DND-41 (cell line): ENCODE measurements at regions not wholly inside any gene's neighbourhood (a gene's known extent, or its start where the extent isn't known, plus 50 kb on each side); places are given as distances from the start of the nearest gene placed in this dataset.

Experiments used
- ATAC-seq: fragments of 200-7000 bp; cut with Tn5 transposase; 3 replicates; pipeline ENCODE4 v1.9.1; 2021; ENCODE audit warnings: low read depth; ENCODE audit not compliant: insufficient read depth
- DNase-seq: peaks from one replicate; pipeline ENCODE4 v3.0.0-alpha.2; 2020
- H2AFZ ChIP-seq: 2 replicates; pipeline ENCODE4 v1.6.0; 2012; ENCODE audit warnings: low read depth, low read length
- H3K27ac ChIP-seq: 2 replicates; pipeline ENCODE4 v1.5.1; 2012; ENCODE audit warnings: low read length, inconsistent platforms
- H3K27me3 ChIP-seq: fragments of 200-600 bp; sonication (generic); 2 replicates; pipeline ENCODE4 v1.6.0; 2012; ENCODE audit warnings: low read length, mild to moderate bottlenecking, inconsistent platforms; ENCODE audit not compliant: insufficient read depth, poor library complexity
- H3K36me3 ChIP-seq: 2 replicates; pipeline ENCODE4 v1.5.1; 2012; ENCODE audit warnings: low read length, inconsistent platforms; ENCODE audit not compliant: insufficient read depth
- H3K4me1 ChIP-seq: 2 replicates; pipeline ENCODE4 v1.5.1; 2012; ENCODE audit warnings: mild to moderate bottlenecking, low read length; ENCODE audit not compliant: insufficient read depth
- H3K4me2 ChIP-seq: 2 replicates; pipeline ENCODE4 v1.6.0; 2012; ENCODE audit warnings: mild to moderate bottlenecking, moderate library complexity, low read length, inconsistent platforms; ENCODE audit not compliant: insufficient read depth
- H3K4me3 ChIP-seq, 2 experiments: fragments of 200-600 bp in 1 of 2; shearing (Covaris generic) in 1 of 2; 2 replicates each; pipeline ENCODE4 v1.5.1; 2012 to 2016; ENCODE audit warnings: inconsistent platforms in 2 of 2, low read length in 2 of 2, mild to moderate bottlenecking in 2 of 2, low read depth in 1 of 2, moderate library complexity in 1 of 2
- H3K79me2 ChIP-seq: 2 replicates; pipeline ENCODE4 v1.6.0; 2012; ENCODE audit warnings: low read length, inconsistent platforms; ENCODE audit not compliant: insufficient read depth
- H3K9ac ChIP-seq: 2 replicates; pipeline ENCODE4 v1.6.0; 2012; ENCODE audit warnings: low read depth, mild to moderate bottlenecking, inconsistent platforms, low read length, moderate library complexity
- H3K9me3 ChIP-seq: 2 replicates; pipeline ENCODE4 v1.5.1; 2012; ENCODE audit warnings: low read length, moderate library complexity, mild to moderate bottlenecking, inconsistent platforms; ENCODE audit not compliant: insufficient read depth, severe bottlenecking
- H4K20me1 ChIP-seq: 2 replicates; pipeline ENCODE4 v1.6.0; 2012; ENCODE audit warnings: low read length; ENCODE audit not compliant: insufficient read depth
- CTCF ChIP-seq: IDR thresholded peaks from 2 replicates; pipeline ENCODE4 v1.5.1; 2012; ENCODE audit warnings: borderline replicate concordance, low read length, moderate library complexity, mild to moderate bottlenecking; ENCODE audit not compliant: poor library complexity, severe bottlenecking; ENCODE audit errors: extremely low read depth
- EZH2 ChIP-seq: IDR thresholded peaks from 3 replicates; pipeline ENCODE4 v1.6.1; 2012; ENCODE audit warnings: borderline replicate concordance, low read depth, mild to moderate bottlenecking, moderate library complexity, low read length, inconsistent platforms; ENCODE audit not compliant: severe bottlenecking

- Histone ChIP-seq H3K9me3 (peaks cover 3% of the 10 kb centered on the region), H3K4me1 (peaks cover 16% of the 10 kb centered on the region), H3K9ac (no peak overlapping the region), H2AFZ (peak overlapping the region; percentile 17; the same call in 1 of the 2 replicates), H3K27me3 (no peaks in the 10 kb centered on the region), H3K36me3 (no peaks in the 10 kb centered on the region), H3K4me3 (no peak overlapping the region), H3K27ac (no peak overlapping the region), H3K79me2 (no peaks in the 10 kb centered on the region), H3K4me2 (no peak overlapping the region), H4K20me1 (no peaks in the 10 kb centered on the region)
- DNase-seq (no peak), ATAC-seq (no peak)
- TF ChIP-seq CTCF (no peak), EZH2 (no peak)
These were observed 1570.0 kb upstream of the DEFB115 start for GRCh38 chr20:29687438-29687837.

DNA sequence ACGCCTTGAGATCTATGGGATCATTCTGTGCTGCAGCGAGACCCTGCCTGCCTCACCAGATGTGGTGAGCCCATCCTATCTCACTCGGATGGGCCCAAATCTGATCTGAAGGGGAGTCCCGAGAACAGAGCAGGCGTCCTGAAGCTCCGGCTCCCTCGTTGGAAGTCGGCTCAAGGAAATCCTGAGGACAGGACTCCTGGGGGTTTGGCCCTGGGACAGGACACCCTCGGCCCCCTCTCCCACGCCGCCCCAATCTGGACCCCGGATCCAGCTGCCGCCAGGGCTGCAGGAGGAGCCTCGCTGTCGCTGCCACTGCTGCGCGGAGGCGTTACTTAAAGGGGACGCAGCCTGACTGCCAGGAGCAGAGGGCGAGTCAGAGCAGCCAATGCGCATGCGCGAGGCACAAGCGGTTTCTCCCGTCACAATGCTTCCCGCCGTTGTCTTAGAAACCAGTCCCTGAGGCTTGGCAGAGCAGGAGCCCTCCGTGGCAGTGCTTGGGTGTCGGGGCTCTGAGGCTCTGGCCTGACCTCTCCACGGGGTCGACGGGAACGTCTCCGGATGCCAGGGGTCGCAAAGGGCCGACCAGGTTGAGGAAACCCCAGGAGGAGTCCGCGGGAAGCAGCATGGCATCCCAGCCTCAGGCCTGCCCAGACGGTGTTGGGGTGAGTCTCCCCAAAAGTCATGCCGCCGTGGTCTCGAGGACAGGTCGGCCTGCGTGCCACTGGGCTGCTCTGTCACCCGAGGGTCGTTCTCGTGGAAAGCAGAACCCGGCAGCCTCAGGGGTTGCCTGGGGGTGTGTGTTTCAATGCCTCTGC lies 1567.8 kb upstream of the DEFB115 start:
- no peaks in the 10 kb centered on the region for H3K27me3 ChIP-seq
- ATAC-seq (peak; percentile 98), DNase-seq (peak; percentile 84)
- H3K36me3 ChIP-seq = no peaks in the 10 kb centered on the region
- H3K4me3 ChIP-seq = peak overlapping the region in 1 of 2 experiments; percentile 52; a peak in 3 of 4 replicates
- peaks cover 3% of the 10 kb centered on the region for H3K9me3 ChIP-seq
- H4K20me1 ChIP-seq = no peaks in the 10 kb centered on the region
- H3K79me2 ChIP-seq = no peaks in the 10 kb centered on the region
- peak overlapping the region; percentile 35 for H3K9ac ChIP-seq
- H3K4me2 ChIP-seq = peak overlapping the region; percentile 54
- peak overlapping the region; percentile 40 for H3K27ac ChIP-seq
- peaks cover 16% of the 10 kb centered on the region for H3K4me1 ChIP-seq
- H2AFZ ChIP-seq = peak overlapping the region; percentile 54
- no peak for TF ChIP-seq CTCF
- TF ChIP-seq EZH2 = no peak

DNA sequence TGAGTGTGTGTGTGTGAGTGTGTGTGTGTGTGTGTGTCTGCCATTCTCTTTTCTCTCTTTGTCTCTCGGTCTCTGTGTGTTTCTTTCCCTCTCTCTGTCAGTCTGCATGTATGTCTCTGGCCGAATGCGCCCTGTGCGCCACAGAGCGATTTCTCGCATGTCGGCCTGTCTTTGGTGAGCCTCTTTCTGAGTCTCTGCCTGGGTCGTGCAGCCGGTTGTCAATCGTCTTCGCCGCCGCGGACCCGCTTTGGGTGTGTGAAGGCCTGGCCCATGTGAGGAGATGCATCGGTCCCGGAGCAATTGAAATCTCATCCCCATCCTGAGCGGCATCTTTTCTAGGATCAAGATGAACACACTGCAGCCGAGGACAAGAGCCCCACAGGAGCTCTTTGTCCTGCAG lies 1567.2 kb upstream of the DEFB115 start:
- DNase-seq = no peak
- no peak for ATAC-seq
- TF ChIP-seq EZH2 = no peak
- no peak for TF ChIP-seq CTCF
- no peaks in the 10 kb centered on the region for H4K20me1 ChIP-seq
- H3K4me3 ChIP-seq = peak overlapping the region in 1 of 2 experiments; percentile 52; a peak in 2 of 4 replicates
- no peaks in the 10 kb centered on the region for H3K27me3 ChIP-seq
- H2AFZ ChIP-seq = peak overlapping the region; percentile 54
- peak overlapping the region; percentile 54 for H3K4me2 ChIP-seq
- no peaks in the 10 kb centered on the region for H3K79me2 ChIP-seq
- H3K4me1 ChIP-seq = peaks cover 16% of the 10 kb centered on the region
- peak overlapping the region; percentile 35 for H3K9ac ChIP-seq
- H3K9me3 ChIP-seq = peaks cover 3% of the 10 kb centered on the region
- no peak overlapping the region; the same call in 1 of the 2 replicates for H3K27ac ChIP-seq
- H3K36me3 ChIP-seq = no peaks in the 10 kb centered on the region
